Fibroblast of lung (primary cell): ENCODE measurements at regions not wholly inside any gene's neighbourhood (a gene's known extent, or its start where the extent isn't known, plus 50 kb on each side); places are given as distances from the start of the nearest gene placed in this dataset.

Experiments used
- DNase-seq, 2 donors: peaks; one replicate each; pipeline versions ENCODE4 v3.0.0 to v3.0.0-alpha.2; 2010; ENCODE audit warnings: low read depth in 2 of 2
- H2AFZ ChIP-seq: 2 replicates; pipeline ENCODE4 v1.5.1; 2012; ENCODE audit warnings: low read length, control low read depth, inconsistent platforms
- H3K27ac ChIP-seq: 2 replicates; pipeline ENCODE4 v1.5.1; 2011; ENCODE audit warnings: low read length, control low read depth; ENCODE audit not compliant: insufficient read depth
- H3K27me3 ChIP-seq: 2 replicates; pipeline ENCODE4 v1.5.1; 2011; ENCODE audit warnings: mild to moderate bottlenecking, low read length; ENCODE audit not compliant: control insufficient read depth, insufficient read depth
- H3K36me3 ChIP-seq: 2 replicates; pipeline ENCODE4 v1.5.1; 2011; ENCODE audit warnings: low read length; ENCODE audit not compliant: control insufficient read depth, insufficient read depth
- H3K4me1 ChIP-seq: 2 replicates; pipeline ENCODE4 v1.5.1; 2011; ENCODE audit warnings: low read length; ENCODE audit not compliant: control insufficient read depth, insufficient read depth; ENCODE audit errors: extremely low read depth
- H3K4me2 ChIP-seq: 2 replicates; pipeline ENCODE4 v1.5.1; 2011; ENCODE audit warnings: low read length, control low read depth; ENCODE audit not compliant: insufficient read depth; ENCODE audit errors: extremely low read depth
- H3K4me3 ChIP-seq, 4 experiments: fragments of 200-600 bp in 1 of 4; sonication (generic) in 1 of 4; replicated peaks in 1 of 4; 2 replicates each; pipeline ENCODE4 v1.5.1; 2011 to 2016; ENCODE audit warnings: low read length in 4 of 4, low read depth in 3 of 4, mild to moderate bottlenecking in 3 of 4, control low read depth in 2 of 4, inconsistent platforms in 1 of 4, mixed read lengths in 1 of 4; ENCODE audit not compliant: insufficient read depth in 1 of 4; ENCODE audit errors: control extremely low read depth in 1 of 4
- H3K79me2 ChIP-seq: 2 replicates; pipeline ENCODE4 v1.5.1; 2012; ENCODE audit warnings: mild to moderate bottlenecking, low read length, inconsistent platforms; ENCODE audit not compliant: control insufficient read depth, insufficient read depth
- H3K9ac ChIP-seq: 2 replicates; pipeline ENCODE4 v1.5.1; 2011; ENCODE audit warnings: mild to moderate bottlenecking, low read length, control low read depth; ENCODE audit not compliant: insufficient read depth
- H3K9me3 ChIP-seq: 2 replicates; pipeline ENCODE4 v1.5.1; 2012; ENCODE audit warnings: low read depth, low read length; ENCODE audit not compliant: control insufficient read depth, insufficient read depth
- H4K20me1 ChIP-seq: 2 replicates; pipeline ENCODE4 v1.5.1; 2011; ENCODE audit warnings: low read length; ENCODE audit not compliant: control insufficient read depth, insufficient read depth; ENCODE audit errors: extremely low read depth
- CTCF ChIP-seq, 2 donors: IDR thresholded peaks in 1 of 2; conservative IDR thresholded peaks in 1 of 2; 1 replicate in 1 of 2; 2 replicates in 1 of 2; pipeline ENCODE4 v1.5.1; 2011 to 2012; ENCODE audit warnings: low read length in 2 of 2, control low read depth in 1 of 2, inconsistent platforms in 1 of 2, low read depth in 1 of 2, mild to moderate bottlenecking in 1 of 2
- EZH2 ChIP-seq: IDR thresholded peaks from 2 replicates; pipeline ENCODE4 v1.5.1; 2012; ENCODE audit warnings: low read length, control low read depth, mild to moderate bottlenecking; ENCODE audit errors: missing control alignments

GRCh38 chr19:28581468-28581770 lies 631.5 kb downstream of the UQCRFS1 start:
- H2AFZ ChIP-seq, result no peak overlapping the region
- no peaks in the 10 kb centered on the region for H3K27me3 ChIP-seq
- no peaks in the 10 kb centered on the region for H4K20me1 ChIP-seq
- no peaks in the 10 kb centered on the region for H3K4me1 ChIP-seq
- DNase-seq, result no peak
- TF ChIP-seq EZH2, result no peak
- no peak for TF ChIP-seq CTCF (conservative IDR thresholded peaks at IDR 0.05 in 1 of 2, IDR thresholded peaks at IDR 0.05 in 1 of 2; ENCODE audit: low read depth in 1 of 2, low read length in 2 of 2)
- H3K9ac ChIP-seq, result no peak overlapping the region
- H3K36me3 ChIP-seq, result no peaks in the 10 kb centered on the region
- no peaks in the 10 kb centered on the region for H3K9me3 ChIP-seq
- H3K79me2 ChIP-seq, result no peaks in the 10 kb centered on the region
- H3K27ac ChIP-seq, result no peak overlapping the region
- no peak overlapping the region for H3K4me2 ChIP-seq
- H3K4me3 ChIP-seq, result no peak overlapping the region

DNA sequence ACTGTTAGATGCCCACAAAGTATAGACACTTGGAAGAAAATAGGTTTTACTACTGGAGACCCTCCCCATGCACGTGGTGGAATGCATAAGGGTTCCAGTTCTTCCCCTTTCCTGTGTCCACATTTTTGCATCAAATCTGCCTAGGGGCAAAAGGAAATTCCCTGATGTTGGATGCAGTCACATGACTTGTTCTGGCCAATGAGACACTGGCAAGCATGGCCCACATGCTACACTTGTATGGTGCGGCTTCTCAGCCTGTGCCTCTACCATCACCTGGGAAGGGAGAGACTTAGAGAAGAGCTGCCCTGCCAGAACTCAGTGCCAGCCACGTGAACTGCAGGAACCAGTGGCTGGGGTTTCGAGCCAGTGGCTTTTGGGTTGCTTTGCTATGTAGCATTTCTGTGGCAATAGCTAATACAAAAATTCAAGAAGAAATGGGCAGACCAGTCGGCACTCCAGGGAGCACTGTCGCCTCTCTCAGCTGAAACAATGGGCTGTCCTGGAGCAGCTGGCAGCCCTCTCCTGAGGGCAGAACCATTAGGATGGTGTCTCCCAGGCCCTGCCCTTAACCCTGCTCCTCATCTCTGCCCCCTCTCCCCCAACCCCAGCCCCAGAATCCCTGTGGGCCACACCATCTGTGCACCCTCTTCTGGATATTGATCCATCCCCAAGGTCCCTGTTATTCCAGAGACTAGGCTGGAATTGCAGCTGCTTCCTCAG lies 634.0 kb downstream of the UQCRFS1 start:
- Histone ChIP-seq H3K27me3 (no peaks in the 10 kb centered on the region), H4K20me1 (no peaks in the 10 kb centered on the region), H3K36me3 (no peaks in the 10 kb centered on the region), H3K27ac (no peak overlapping the region), H3K9me3 (no peaks in the 10 kb centered on the region), H3K4me1 (no peaks in the 10 kb centered on the region), H3K4me3 (no peak overlapping the region), H3K79me2 (no peaks in the 10 kb centered on the region), H2AFZ (no peak overlapping the region), H3K9ac (no peak overlapping the region), H3K4me2 (no peak overlapping the region)
- no peak for TF ChIP-seq CTCF (conservative IDR thresholded peaks at IDR 0.05 in 1 of 2, IDR thresholded peaks at IDR 0.05 in 1 of 2; ENCODE audit: low read depth in 1 of 2, low read length in 2 of 2)
- no peak for TF ChIP-seq EZH2
- no peak for DNase-seq

DNA sequence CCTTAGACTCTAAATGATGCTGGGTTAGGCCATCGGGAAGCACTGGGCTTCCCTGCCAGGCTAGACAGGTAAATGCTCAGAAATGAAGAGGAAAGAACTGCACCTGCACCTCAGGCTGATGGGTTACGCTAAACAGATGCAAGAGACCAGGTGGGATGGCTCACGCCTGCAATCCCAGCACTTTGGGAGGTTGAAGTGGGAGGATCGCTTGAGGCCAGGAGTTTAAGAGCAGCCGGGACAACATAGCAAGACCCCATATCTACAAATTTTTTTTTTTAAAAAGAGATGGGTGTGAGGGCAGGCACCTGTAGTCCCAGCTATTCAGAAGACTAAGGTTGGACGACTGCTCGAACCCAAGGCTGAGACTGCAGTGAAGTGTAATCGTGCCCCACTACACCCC lies 634.7 kb downstream of the UQCRFS1 start:
- no peak overlapping the region for H2AFZ ChIP-seq
- no peak for DNase-seq

More for the DNA sequence above, 634.7 kb downstream of the UQCRFS1 start:
- no peaks in the 10 kb centered on the region for H3K4me1 ChIP-seq
- H3K4me2 ChIP-seq, result no peak overlapping the region
- no peak overlapping the region for H3K9ac ChIP-seq
- no peaks in the 10 kb centered on the region for H3K27me3 ChIP-seq
- no peak overlapping the region for H3K4me3 ChIP-seq
- no peak for TF ChIP-seq EZH2
- TF ChIP-seq CTCF (conservative IDR thresholded peaks at IDR 0.05 in 1 of 2, IDR thresholded peaks at IDR 0.05 in 1 of 2; ENCODE audit: low read depth in 1 of 2, low read length in 2 of 2), result no peak
- no peak overlapping the region for H3K27ac ChIP-seq
- H4K20me1 ChIP-seq, result no peaks in the 10 kb centered on the region
- no peaks in the 10 kb centered on the region for H3K9me3 ChIP-seq
- no peaks in the 10 kb centered on the region for H3K79me2 ChIP-seq
- no peaks in the 10 kb centered on the region for H3K36me3 ChIP-seq
